ENCODE measurements at regions not wholly inside any gene's neighbourhood (a gene's known extent, or its start where the extent isn't known, plus 50 kb on each side); places are given as distances from the start of the nearest gene placed in this dataset.

GRCh38 chr12:68406911-68407310 is 74.7 kb upstream of the MDM1 start:
- TF ChIP-seq CTCF (IDR thresholded peaks at IDR 0.05 in 8 of 11, conservative IDR thresholded peaks at IDR 0.05 in 3 of 11), result no peak
- TF ChIP-seq POLR2AphosphoS5 (IDR thresholded peaks at IDR 0.05), result no peak
- TF ChIP-seq POLR2A (IDR thresholded peaks at IDR 0.05), result no peak
